Vagina (tissue), 2 donors: ENCODE measurements at regions not wholly inside any gene's neighbourhood (a gene's known extent, or its start where the extent isn't known, plus 50 kb on each side); places are given as distances from the start of the nearest gene placed in this dataset.

Experiments
- DNase-seq, 2 donors: peaks; one replicate each; pipeline ENCODE4 v3.0.0-alpha.2; 2017; ENCODE audit errors: extremely low spot score in 2 of 2
- H3K27ac ChIP-seq: fragments of 200-600 bp; sonication (generic); one replicate; pipeline ENCODE4 v1.5.1; 2019
- H3K27me3 ChIP-seq: fragments of 200-600 bp; sonication (generic); one replicate; pipeline ENCODE4 v1.5.1; 2019
- H3K36me3 ChIP-seq, 2 donors: fragments of 200-600 bp; sonication (generic); one replicate each; pipeline ENCODE4 v1.5.1; 2017 to 2019
- H3K4me1 ChIP-seq: fragments of 200-600 bp; sonication (generic); one replicate; pipeline ENCODE4 v1.5.1; 2019
- H3K4me3 ChIP-seq, 2 donors: fragments of 200-600 bp; sonication (generic); 1 replicate in 1 of 2; 2 replicates in 1 of 2; pipeline ENCODE4 v1.5.1; 2016 to 2019
- H3K9me3 ChIP-seq: fragments of 200-600 bp; sonication (generic); one replicate; pipeline ENCODE4 v1.5.1; 2019
- POLR2A ChIP-seq, 2 donors: fragments of 450-650 bp; IDR thresholded peaks; one replicate each; pipeline ENCODE4 v1.6.1; 2017; ENCODE audit warnings: antibody characterized with exemption in 2 of 2, mild to moderate bottlenecking in 2 of 2, moderate library complexity in 2 of 2
- POLR2AphosphoS5 ChIP-seq, 2 donors: sonication (generic); formaldehyde crosslinking; IDR thresholded peaks; one replicate each; pipeline ENCODE4 v1.9.0; 2017; ENCODE audit warnings: antibody characterized with exemption in 2 of 2, mild to moderate bottlenecking in 2 of 2, low read depth in 1 of 2; ENCODE audit not compliant: insufficient read depth in 1 of 2
- intact Hi-C: fragments of 100-400 bp; cut with DNase I; formaldehyde crosslinking; loops from one replicate; pipeline ENCODE4 v1.15.1; 2023
- TF ChIP-seq, protein P1 (sequence below), 3 experiments: fragments of 450-650 bp in 2 of 3; fragments of 200-600 bp in 1 of 3; sonication (generic) in 1 of 3; IDR thresholded peaks; one replicate each; pipeline ENCODE4 v1.5.1; 2017 to 2019; ENCODE audit warnings: antibody characterized with exemption in 3 of 3, mild to moderate bottlenecking in 2 of 3, moderate library complexity in 2 of 3

DNA sequence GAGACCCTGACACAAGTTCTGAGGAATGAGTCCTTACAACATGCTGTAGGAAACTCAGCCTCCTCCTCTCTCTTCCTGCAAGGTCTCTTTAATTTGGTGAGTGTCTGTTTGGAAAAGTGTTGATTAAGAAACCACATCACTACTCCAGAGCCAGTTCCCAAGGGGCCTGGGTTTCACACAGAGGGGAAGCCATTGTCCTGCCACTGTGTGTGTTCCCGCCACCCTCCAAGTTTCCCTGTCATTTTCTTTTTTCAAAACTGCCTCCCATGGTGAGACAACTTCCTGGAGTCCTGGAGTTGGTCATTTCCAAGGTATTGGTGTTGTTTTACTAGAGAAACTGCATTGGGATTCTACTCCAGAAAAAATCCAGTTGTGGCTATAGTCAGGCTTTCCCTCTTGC is 232.0 kb upstream of the PARD3B start:
- H3K27me3 ChIP-seq = no peaks in the 10 kb centered on the region
- intact Hi-C loops = no loop called here

GRCh38 chr2:204315236-204315662 is 230.0 kb upstream of the PARD3B start:
- Histone ChIP-seq H3K36me3 (no peaks in the 10 kb centered on the region), H3K9me3 (no peaks in the 10 kb centered on the region), H3K27me3 (no peaks in the 10 kb centered on the region), H3K4me1 (peaks cover 10% of the 10 kb centered on the region), H3K27ac (no peak overlapping the region), H3K4me3 (peak overlapping the region in 1 of 2 donors; percentile 3)
- DNase-seq = no peak
- intact Hi-C loops = no loop called here
- TF ChIP-seq, protein P1, sequence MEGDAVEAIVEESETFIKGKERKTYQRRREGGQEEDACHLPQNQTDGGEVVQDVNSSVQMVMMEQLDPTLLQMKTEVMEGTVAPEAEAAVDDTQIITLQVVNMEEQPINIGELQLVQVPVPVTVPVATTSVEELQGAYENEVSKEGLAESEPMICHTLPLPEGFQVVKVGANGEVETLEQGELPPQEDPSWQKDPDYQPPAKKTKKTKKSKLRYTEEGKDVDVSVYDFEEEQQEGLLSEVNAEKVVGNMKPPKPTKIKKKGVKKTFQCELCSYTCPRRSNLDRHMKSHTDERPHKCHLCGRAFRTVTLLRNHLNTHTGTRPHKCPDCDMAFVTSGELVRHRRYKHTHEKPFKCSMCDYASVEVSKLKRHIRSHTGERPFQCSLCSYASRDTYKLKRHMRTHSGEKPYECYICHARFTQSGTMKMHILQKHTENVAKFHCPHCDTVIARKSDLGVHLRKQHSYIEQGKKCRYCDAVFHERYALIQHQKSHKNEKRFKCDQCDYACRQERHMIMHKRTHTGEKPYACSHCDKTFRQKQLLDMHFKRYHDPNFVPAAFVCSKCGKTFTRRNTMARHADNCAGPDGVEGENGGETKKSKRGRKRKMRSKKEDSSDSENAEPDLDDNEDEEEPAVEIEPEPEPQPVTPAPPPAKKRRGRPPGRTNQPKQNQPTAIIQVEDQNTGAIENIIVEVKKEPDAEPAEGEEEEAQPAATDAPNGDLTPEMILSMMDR (IDR thresholded peaks at IDR 0.05) = no peak
- TF ChIP-seq POLR2A (IDR thresholded peaks at IDR 0.05) (no peak), POLR2AphosphoS5 (IDR thresholded peaks at IDR 0.05; ENCODE audit: insufficient read depth in 1 of 2, low read depth in 1 of 2) (no peak)

More for the DNA sequence above, 232.0 kb upstream of the PARD3B start:
- H3K4me1 ChIP-seq = peaks cover 10% of the 10 kb centered on the region
- no peaks in the 10 kb centered on the region for H3K9me3 ChIP-seq
- H3K4me3 ChIP-seq = no peak overlapping the region
- H3K36me3 ChIP-seq = no peaks in the 10 kb centered on the region
- H3K27ac ChIP-seq = no peak overlapping the region
- TF ChIP-seq POLR2A (IDR thresholded peaks at IDR 0.05) (no peak), POLR2AphosphoS5 (IDR thresholded peaks at IDR 0.05; ENCODE audit: insufficient read depth in 1 of 2, low read depth in 1 of 2) (no peak)
- TF ChIP-seq, protein P1 (IDR thresholded peaks at IDR 0.05) = no peak
- no peak for DNase-seq

- H3K27me3 ChIP-seq = no peaks in the 10 kb centered on the region
- no peak for TF ChIP-seq POLR2AphosphoS5 (IDR thresholded peaks at IDR 0.05; ENCODE audit: insufficient read depth in 1 of 2, low read depth in 1 of 2)
- TF ChIP-seq POLR2A (IDR thresholded peaks at IDR 0.05) = no peak
- TF ChIP-seq, protein P1 (IDR thresholded peaks at IDR 0.05) = no peak
- no peaks in the 10 kb centered on the region for H3K9me3 ChIP-seq
- peaks cover 16% of the 10 kb centered on the region for H3K4me1 ChIP-seq
- H3K4me3 ChIP-seq = no peak overlapping the region
- H3K27ac ChIP-seq = no peak overlapping the region
- H3K36me3 ChIP-seq = no peaks in the 10 kb centered on the region
- DNase-seq = no peak
- intact Hi-C loops = no loop called here
Observed at GRCh38 chr2:204317640-204318039, 227.6 kb upstream of the PARD3B start.

DNA sequence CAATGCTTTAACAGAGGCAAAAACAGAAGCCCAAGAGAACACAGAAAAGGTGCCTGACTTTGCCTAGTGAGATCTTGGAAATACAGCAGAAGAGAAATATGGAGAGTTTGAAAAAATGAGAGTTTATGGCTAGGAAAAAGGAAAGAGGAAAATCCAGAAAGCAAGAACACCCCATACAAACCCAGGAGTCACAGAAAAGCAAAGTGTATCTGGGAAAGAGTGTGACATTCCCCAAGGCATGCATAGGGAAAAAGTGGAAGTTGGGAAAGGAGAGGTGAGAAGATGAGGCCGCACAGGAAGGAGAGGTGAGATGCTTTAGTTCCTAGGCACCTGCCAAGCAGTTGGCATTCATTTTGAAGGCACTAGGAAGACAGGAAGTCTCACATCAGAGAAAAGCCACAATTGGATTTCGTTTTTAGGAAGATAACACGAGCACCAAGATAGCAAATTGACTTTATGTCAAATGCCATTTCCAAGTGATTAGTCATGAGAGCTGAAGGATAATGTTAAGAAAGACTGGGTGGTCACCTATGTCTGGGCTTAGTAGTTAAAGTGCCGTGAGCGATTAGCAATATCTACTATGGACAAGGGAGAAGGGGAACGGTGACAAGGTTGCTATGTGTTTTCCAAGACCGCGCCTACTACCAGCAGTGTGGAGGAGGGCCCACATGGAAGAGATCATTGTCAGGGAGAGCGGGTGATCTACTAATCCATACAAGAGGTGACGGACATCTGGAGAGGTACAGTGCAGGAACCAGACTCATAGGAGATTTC is 224.1 kb upstream of the PARD3B start:
- no peaks in the 10 kb centered on the region for H3K9me3 ChIP-seq
- no peak overlapping the region for H3K4me3 ChIP-seq
- no peaks in the 10 kb centered on the region for H3K27me3 ChIP-seq
- H3K27ac ChIP-seq = peak overlapping the region; percentile 24
- peaks cover 6% of the 10 kb centered on the region for H3K4me1 ChIP-seq
- TF ChIP-seq POLR2AphosphoS5 (IDR thresholded peaks at IDR 0.05; ENCODE audit: insufficient read depth in 1 of 2, low read depth in 1 of 2) = no peak
- TF ChIP-seq POLR2A (IDR thresholded peaks at IDR 0.05) = no peak
- TF ChIP-seq, protein P1 (IDR thresholded peaks at IDR 0.05) = no peak
- no peaks in the 10 kb centered on the region for H3K36me3 ChIP-seq
- no peak for DNase-seq
- intact Hi-C loops = loop anchor here (10.0 kb wide), 1 partner anchor 1364 kb away; the partner anchor contains the start of gene NRP2
